ENCODE measurements at regions not wholly inside any gene's neighbourhood (a gene's known extent, or its start where the extent isn't known, plus 50 kb on each side); places are given as distances from the start of the nearest gene placed in this dataset.
"Not testable (repeated sequence)": the region's sequence is repeated elsewhere in the genome, so short reads cannot be mapped to it uniquely, and the experiment has no call there.

DNA sequence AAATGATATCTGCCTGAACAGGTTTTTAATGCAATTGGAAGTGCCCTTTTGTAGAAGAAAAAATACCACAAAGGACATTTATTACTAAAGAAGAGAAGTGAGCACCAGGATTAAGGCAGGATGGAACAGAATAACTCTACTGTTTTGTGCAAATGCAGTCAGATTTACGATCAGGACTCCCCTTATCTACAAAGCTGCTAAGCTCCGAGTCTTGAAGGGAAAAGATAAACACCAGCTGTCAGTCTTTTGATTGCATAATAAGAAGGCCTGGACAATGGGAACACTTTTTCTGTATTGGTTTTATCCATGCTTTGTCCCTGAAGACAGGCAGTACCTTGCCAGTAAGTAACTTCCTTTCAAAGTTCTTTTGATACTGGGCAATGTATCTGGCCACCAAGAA is 797.9 kb upstream of the SLC35B3 start:
- no peak for DNase-seq

DNA sequence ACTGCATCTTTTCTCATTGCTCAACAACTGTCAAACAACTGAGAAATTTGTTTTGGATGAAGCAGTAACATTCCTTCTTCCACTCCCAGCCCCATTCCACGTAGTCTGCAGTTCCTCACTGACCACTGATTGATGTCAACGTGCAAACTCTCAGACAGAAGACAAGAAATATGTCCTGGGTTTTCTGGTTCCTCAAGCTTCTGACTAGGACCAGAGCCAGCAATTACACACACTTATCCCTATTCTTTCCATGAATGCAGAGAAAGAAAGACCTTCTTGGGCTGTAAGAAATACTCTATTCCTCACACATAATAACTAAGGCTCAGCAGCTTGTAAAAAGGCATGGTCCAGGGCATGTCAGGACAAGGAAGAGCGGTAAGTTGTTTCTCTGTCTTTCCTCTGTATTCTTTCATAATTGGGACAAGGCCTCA is 790.1 kb upstream of the SLC35B3 start:
- no peak for DNase-seq

DNA sequence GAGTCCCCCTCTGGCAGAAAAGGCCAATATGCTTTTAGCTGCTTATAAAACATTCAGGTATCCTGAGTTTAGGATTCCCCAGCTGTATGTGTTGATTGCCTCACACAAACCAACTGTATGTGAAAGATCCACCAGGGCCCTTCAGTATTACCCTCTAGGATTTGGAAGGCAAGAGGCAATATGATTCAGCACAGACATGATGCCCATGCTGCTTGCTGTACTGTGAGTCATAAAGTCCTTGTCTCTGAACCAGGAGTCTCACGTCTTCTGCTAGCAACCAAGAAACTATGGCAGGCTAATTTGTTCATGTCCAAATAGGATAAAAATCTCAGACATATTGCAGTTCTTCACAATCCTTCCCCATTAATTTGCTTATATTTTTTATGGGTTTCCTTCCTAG is 789.2 kb upstream of the SLC35B3 start:
- no peak for DNase-seq

DNA sequence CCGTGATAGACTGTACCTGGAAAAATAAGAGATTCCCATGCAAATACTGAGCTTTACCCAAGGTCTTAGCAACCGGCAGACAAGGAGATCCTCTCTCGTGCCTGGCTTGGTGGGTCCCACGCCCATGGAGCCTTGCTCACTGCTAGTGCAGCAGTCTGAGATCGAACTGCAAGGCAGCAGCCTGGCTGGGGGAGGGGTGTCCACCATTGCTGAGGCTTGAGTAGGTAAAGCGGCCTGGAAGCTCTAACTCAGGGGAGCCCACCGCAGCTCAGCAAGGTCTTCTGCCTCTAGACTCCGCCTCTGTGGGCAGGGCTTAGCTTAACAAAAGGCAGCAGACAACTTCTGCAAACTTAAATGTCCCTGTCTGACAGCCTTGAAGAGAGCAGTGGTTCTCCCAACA is 778.4 kb upstream of the SLC35B3 start:
- not testable (repeated sequence) for DNase-seq

DNA sequence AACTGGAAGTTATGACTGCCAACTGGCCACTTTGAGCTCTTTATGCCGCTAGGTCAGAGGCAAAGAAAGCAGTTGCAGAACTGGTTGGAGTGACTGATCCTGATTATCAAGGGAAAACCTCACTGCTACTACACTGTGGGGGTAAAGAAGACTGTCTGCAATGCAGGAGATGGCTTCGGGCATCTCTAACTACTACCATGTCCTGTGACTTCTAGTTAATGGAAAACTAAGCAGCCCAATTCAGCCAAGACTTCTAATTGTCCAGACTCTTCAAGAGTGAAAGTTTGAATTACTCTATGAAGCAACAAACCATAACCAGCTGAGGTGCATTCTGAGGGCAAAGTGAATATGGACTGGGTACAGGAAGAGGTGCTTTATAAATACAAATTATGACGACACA is 773.6 kb upstream of the SLC35B3 start:
- no peak for DNase-seq

DNA sequence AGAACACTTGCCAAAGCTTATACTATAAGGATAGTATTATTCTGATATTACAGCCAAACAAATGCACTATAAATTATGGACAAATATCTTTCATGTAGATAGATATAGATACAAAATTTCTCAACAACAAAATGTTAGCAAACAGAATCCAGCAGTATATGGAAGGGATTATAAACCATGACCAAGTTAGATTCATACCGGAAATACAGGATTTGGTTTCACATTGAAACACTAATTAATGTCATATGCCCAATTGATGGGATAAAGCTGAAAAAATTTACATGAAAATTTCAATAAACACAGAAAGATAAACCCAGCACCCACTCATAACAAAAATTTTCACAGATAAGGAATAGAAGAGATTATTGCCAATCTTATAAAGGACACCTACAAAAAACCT is 770.3 kb upstream of the SLC35B3 start:
- DNase-seq = no peak

DNA sequence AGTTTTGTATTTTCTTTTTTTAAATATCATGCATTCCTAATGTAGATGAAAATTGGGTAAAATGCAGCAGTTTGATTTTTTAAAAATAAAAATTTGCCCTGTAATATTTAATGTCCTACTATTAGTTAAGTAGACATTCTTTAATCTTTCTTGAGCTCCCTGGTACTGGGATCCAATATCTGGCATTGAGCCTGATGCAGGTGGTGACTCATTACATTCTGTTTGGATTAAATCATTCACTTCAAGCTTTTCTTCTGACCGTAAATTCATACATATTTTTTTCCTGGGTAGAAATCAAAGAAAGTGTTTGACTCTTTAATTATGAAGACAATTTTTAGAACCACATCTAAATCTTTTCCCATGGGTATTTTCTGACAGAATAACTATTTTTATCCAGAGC is 768.8 kb upstream of the SLC35B3 start:
- DNase-seq = no peak

DNA sequence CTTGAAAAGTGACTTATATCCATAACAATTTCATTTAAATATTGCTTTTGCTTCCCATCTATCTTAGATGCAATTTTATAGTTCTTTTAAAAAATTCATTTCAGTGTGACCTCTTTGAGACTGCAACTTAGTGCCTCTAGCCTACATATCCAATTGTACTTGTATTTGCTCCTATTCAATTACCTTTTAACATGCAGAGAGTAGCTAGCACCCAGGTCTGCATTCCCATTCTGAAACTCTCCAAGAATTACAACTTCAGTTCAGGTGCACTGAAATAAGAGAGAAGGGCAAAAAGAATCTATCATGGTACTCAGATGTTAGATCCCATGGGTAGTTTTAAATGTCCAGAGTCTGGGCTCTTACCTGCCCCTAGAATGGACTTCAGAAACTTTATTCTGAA is 765.4 kb upstream of the SLC35B3 start:
- DNase-seq = no peak

DNA sequence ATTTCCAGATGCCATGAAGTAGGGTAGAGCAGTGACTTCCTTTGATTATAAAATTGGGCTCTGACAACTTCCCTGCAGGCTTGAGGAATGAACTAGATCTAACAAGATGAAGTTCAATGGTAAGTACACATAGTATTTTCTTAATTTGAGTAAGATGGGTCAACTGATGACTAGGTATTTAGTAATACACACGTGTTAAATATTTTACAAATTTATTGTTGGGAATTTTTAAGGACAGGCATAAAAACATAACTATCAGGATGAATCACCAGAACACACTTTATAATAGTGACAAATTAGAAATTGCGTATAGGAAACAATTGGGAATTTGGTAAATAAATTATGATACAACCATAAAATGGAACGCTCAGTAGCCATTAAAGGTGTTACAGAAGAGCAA is 762.4 kb upstream of the SLC35B3 start:
- no peak for DNase-seq

DNA sequence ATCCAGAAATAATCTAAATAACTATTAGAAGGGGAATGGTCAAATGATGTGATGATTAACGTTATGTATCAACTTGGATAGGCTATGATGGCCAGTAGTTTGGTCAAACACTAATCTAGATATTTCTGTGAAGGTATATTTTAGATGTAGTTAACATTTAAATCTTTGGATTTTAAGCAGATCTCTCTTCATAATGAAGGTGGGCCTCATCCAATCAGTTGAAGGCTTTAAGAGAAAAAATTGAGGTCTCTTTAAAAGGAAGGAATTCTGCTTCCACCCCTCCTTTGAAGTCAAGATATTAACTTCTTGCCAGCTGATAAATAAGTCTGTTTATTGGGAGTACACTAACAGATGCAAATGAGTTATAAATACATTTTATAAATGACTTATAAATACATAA is 760.0 kb upstream of the SLC35B3 start:
- DNase-seq = no peak

DNA sequence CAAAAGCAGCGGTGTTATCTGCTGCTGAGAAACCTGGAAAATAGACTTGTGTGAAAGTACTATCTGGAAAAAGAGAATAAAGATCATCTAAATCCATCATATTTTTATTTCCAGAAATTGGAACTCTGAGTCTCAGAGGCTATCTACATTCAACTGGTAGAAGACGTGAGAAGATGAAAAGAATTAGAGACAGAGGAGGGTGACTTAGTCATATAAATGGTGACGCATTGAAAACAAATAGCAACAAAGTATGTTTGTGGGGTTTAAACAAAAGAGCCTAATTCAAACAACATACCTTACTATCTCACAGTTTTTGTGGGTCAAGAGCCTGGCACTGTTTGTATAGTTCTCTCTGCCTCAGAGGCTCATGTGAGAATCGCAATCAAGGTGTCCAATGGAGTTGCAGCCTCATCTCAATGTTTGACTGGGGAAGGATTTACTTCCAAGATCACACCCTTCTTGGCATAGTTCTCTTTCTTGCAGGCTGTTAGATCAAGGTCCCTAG is 757.1 kb upstream of the SLC35B3 start:
- DNase-seq = no peak

DNA sequence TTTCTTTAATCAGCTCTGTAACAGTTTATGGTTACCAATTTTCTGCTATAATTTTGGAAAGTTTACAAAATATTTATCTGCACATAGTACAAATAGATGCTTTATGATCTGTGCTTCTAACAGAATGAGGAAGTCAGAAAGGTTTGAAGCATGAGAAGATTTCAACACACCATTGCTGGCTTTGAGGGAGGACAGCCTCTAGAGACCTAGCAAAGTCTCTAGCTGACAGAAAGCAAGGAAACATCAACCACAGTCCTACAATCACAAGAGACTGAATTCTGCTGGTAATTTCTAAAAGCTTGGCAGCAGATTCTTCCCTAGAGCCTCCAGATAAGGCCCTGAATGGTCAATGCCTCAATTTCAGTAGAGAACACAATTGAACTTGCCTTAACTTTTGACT is 750.8 kb upstream of the SLC35B3 start:
- DNase-seq = no peak

DNA sequence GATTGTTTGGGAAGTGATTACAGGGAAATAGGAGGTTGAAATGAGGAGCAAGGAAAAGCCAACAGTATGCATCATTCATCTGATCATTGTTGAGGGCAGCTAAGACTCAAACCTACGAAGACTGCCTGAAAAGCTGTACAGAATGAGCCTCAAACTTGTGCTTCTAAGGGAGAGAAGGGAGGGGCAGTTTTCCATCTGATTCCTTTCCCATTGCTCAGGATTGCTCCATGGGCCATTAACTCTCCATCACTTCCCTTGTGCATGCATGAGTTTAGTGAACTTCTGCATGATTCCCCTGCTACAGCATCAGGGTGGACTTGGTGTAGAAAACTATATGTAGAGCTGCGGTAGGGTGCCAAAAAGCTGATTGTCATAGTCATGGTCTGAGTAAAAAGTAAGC is 742.7 kb upstream of the SLC35B3 start:
- DNase-seq = no peak

DNA sequence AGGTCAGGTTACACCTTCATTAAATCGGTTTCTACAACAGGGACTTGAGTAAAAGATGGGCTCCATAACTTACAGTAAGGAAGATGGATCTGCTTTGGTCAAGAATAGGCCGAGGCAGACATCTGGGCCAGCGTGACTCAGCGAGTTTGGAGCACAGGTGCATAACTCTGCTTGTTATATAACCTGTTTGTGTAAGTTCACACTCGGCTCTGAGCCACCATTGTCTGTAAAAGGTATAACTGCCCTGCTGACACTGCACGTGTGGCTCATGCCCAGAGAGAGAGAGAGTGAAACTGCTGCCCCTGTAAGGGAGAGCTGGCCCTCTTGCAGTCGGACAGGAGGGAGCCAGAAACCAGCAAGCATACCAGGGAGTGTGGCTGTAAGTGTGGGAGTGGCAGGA is 737.9 kb upstream of the SLC35B3 start:
- no peak for DNase-seq

DNA sequence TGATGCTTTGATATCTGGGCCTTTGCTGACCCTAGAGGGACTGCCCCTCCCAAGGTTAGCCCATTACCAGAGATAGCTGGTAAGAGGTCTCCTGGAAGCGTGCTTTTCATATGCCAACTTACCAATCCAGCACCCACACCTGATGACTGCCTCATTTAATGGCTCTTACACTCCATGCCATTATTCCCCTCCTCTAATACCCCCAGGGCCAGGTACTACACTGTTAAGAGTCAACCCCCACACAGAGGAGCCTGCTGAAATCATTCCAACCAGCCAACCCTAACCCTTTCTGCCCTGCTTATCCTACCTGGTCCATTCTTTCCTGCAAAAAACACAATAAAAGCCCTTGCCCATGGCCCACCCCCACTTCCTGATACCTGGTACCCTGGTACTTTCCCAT is 736.8 kb upstream of the SLC35B3 start:
- DNase-seq = no peak

DNA sequence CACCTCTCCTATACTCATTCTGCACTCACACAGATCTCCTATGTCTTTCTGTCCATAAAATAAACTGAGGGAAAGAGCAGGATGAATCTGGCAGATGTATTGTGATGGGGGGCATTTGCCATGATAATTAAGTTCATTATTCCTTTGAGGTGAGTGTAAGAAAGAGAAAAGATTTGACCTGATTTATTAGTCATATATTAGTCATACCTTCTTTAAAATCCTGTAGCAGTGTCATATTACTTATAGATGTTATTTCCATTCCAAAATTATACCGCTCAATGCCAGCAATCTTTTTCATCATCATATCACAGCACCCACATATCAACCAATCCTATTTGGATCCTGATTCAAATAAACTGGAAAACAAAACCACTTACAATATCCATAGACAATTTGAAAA is 733.3 kb upstream of the SLC35B3 start:
- DNase-seq = no peak

DNA sequence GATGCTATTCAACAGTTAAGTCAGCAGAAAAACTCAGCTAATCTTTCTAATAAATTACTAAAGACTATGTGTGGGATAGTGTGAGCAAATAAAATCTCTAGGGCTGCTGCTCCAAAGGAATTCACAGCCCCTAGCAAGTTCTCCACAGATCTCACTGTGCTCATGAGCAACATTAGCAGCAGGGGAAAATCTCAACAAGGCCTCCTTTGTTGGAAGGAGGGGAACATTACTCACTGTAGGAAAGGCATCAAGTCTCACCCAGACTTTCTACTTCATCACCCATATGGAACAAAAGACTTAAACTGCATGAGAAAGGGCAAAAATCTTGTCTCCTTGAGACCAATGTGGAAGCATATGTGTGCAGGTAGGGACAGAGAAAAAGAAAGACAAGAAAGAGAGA is 726.4 kb upstream of the SLC35B3 start:
- DNase-seq = no peak

DNA sequence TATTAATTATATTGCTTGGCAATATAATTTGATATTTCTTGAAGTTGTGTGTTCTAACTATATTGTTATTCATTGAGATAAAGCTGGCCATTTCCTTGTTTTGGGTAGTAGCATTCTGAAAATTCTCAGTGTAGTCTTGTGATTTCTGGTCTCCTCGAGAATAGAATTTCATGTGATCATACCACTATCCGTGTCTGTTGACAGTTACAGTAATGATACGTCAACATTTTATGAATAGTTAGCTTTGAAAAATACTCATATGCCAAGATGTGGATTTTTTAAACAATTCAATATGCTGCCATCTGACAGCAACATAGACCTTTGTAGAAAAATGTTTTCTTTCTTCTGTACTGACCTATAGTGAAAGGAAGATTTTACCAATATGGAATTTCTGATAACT is 723.7 kb upstream of the SLC35B3 start:
- DNase-seq = no peak

DNA sequence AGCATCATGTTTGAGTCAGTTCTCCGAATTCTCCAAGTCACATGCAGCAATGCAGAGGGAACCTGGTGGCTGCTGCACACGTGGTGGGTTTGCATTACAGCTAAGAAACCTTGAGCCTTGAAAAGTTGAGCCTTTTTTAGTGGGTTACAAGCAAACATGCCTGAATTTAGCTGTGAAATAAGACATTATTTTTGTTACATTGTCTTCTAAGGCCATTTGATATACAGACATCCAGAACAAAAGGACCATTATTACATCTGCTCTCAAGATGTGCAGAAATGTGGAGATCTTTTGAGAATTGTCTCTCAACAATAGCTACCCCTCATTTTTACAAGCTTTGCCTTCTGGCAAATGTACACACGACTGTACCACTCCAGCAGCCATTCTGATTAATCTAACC is 720.5 kb upstream of the SLC35B3 start:
- DNase-seq = no peak

DNA sequence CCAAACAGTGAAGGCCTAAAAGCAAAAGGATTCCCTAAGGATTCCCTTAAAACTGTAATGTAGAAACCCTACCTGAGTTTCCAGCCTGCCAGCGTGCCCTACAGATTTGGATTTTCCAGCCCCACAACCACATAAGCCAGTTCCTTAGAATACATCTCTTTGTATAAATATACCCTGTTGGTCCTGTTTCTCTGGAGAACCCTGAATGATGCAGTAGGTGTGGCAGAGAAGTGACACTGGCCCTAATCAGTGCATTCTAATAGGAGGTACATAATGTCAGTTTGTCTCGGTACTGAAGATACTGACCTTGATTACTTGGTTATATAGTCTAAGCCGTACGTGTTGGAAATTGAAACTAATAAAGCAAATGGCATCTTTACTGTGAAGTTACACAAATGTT is 707.8 kb upstream of the SLC35B3 start:
- no peak for DNase-seq

DNA sequence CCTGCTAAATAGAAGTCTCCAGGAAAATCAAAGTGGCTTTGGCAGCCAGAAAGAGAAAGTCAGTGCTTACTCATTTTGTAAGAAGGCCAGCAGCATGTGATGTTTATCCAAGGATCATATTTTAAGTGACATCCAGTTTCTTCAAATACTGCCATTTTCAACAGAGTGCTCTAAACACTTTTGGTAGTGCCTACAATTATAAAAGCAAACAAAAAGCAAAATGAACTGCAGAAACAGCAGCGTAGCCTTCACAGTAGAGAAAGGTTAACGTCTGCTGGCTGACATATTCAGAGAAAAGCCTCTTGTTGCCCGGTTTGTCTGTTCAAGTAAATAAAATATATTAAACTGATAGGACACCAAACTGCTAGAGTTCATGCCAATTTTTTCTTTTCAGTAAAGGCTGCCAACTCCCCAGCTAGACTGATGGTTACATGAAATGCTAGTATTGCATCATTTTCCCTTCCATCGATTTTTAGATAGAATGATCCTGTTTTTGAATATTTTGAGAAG is 705.7 kb upstream of the SLC35B3 start:
- DNase-seq = no peak

DNA sequence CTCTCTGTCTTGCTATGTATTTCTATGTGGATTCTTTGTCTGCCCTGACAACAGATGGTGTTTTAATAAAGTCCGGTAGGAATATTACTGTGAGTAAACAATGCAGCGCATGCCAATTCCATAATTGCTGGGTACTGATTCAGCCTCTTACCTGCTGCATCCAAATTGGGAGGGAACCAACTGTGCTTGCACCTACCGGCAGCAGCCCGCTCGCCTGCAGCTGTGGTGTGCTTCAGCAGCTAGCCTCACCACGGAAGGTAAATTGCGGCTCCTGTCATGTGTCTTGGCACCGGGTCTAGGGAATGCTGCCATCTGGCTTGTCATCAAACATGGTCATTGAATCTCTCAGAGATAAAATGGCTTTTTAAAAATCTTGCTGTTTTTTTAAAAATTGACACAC is 704.8 kb upstream of the SLC35B3 start:
- no peak for DNase-seq

DNA sequence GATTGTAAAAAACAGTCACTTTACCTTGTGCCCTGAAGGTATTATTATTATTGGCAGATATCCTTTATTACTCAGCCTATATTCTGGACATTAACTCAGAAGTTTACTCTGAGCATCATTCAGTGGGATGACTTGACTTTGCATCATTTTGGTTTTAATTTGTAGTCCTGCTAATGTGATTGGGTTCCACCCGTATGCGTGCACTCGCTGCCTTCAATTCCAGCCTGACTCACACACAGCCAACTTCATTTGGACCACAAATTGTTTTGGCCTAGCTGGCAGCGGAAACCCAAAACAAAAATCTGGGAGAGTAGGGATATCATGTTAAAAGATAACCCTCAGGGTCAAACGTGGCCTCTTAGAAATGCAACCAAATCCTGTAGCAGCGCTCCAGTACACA is 704.4 kb upstream of the SLC35B3 start:
- DNase-seq = no peak

DNA sequence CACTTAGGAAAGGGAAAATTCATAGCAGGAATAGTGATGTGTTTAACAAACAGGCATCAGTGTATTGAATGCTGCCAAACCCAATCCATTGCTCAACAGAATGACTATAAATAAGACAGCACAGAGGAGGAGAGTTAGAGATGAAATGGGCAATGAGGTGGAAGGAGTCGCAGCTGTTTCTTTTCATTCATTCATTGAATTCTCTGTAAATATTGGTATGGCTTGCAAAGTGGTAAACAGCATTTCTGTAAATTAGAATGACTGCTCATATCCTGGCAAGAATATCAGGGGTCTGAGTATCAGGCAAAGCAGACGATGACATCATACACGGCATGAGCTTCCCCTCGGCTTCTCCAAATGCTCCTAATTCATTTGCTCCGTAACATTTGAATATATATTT is 703.6 kb upstream of the SLC35B3 start:
- no peak for DNase-seq

DNA sequence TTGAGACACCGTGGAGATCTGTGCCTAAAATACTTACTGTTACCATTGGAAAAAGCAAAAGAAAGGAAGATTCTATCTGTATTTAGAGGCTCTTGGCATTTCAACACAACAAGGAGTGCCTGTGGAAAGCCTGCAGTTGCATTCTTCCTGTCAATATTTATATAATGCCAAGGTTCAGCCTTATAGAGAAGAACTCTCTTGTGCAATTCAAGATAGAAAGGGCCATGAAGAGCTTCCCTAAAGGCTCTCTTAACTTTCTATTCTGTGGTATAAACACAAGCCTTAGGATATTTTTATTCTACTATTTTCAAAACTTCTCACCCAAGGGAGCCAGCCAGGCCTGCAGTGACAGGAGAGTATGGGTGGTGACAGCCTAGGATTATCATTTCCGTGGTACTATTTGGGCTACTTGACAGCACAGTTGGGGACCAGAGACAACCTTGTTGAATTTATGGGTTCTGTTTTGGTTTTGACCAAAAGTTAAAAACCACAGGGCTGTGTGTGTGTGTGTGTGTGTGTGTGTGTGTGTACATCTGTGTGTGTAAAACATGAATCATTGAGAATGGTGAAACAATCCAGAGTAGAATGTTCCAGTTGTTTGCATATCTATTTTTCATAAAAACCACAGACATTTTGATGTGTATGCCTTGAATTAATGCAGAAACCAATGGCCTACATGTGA is 700.9 kb upstream of the SLC35B3 start:
- no peak for DNase-seq
